Neuronal stem cell (in vitro differentiated cells): ENCODE measurements at regions not wholly inside any gene's neighbourhood (a gene's known extent, or its start where the extent isn't known, plus 50 kb on each side); places are given as distances from the start of the nearest gene placed in this dataset.

ENCODE experiments used
- DNase-seq: peaks from one replicate; pipeline ENCODE4 v3.0.0-alpha.2; 2013; ENCODE audit warnings: low spot score
- H2AFZ ChIP-seq: one replicate; pipeline ENCODE4 v1.6.1; 2013; ENCODE audit warnings: mild to moderate bottlenecking, low read length, inconsistent platforms
- H2AK5ac ChIP-seq: 2 replicates; pipeline ENCODE4 v1.6.1; 2013; ENCODE audit warnings: low read depth, mild to moderate bottlenecking, inconsistent platforms, low read length, moderate library complexity, mixed read lengths
- H2BK120ac ChIP-seq: 2 replicates; pipeline ENCODE4 v1.6.1; 2013; ENCODE audit warnings: low read depth, mild to moderate bottlenecking, inconsistent platforms, low read length, moderate library complexity, mixed read lengths
- H2BK12ac ChIP-seq: one replicate; pipeline ENCODE4 v1.6.1; 2013; ENCODE audit warnings: low read length, inconsistent platforms
- H2BK15ac ChIP-seq: 2 replicates; pipeline ENCODE4 v1.6.1; 2013; ENCODE audit warnings: mild to moderate bottlenecking, low read length, inconsistent platforms, mixed read lengths
- H2BK5ac ChIP-seq: one replicate; pipeline ENCODE4 v1.6.1; 2013; ENCODE audit warnings: inconsistent platforms, mild to moderate bottlenecking, low read length, moderate library complexity
- H3K14ac ChIP-seq: one replicate; pipeline ENCODE4 v1.6.1; 2013; ENCODE audit warnings: low read length, inconsistent platforms
- H3K18ac ChIP-seq: 2 replicates; pipeline ENCODE4 v1.6.1; 2013; ENCODE audit warnings: low read length, inconsistent platforms
- H3K23ac ChIP-seq: 2 replicates; pipeline ENCODE4 v1.6.1; 2013; ENCODE audit warnings: low read depth, mild to moderate bottlenecking, mixed read lengths, low read length, inconsistent platforms; ENCODE audit not compliant: poor library complexity
- H3K27ac ChIP-seq: replicated peaks from 3 replicates; pipeline ENCODE4 v1.5.1; 2013; ENCODE audit warnings: low read length, inconsistent platforms
- H3K27me3 ChIP-seq, 3 experiments: 2 replicates each; pipeline ENCODE4 v1.6.1; 2013; ENCODE audit warnings: low read length in 3 of 3, mild to moderate bottlenecking in 2 of 3, inconsistent platforms in 1 of 3, low read depth in 1 of 3, mixed read lengths in 1 of 3, moderate library complexity in 1 of 3; ENCODE audit not compliant: control insufficient read depth in 3 of 3, insufficient read depth in 3 of 3
- H3K36me3 ChIP-seq, 2 donors: replicated peaks in 1 of 2; 2 replicates each; pipeline ENCODE4 v1.6.1; 2013; ENCODE audit warnings: low read length in 2 of 2; ENCODE audit not compliant: control insufficient read depth in 2 of 2, insufficient read depth in 2 of 2
- H3K4ac ChIP-seq: 2 replicates; pipeline ENCODE4 v1.6.1; 2013; ENCODE audit warnings: inconsistent platforms, mild to moderate bottlenecking, low read length, moderate library complexity
- H3K4me1 ChIP-seq, 2 donors: 1 replicate in 1 of 2; 2 replicates in 1 of 2; pipeline ENCODE4 v1.6.1; 2013; ENCODE audit warnings: low read length in 2 of 2, low read depth in 1 of 2; ENCODE audit not compliant: control insufficient read depth in 2 of 2, insufficient read depth in 1 of 2
- H3K4me2 ChIP-seq: one replicate; pipeline ENCODE4 v1.6.1; 2013; ENCODE audit warnings: mild to moderate bottlenecking, low read length, inconsistent platforms; ENCODE audit not compliant: insufficient read depth, poor library complexity, severe bottlenecking
- H3K4me3 ChIP-seq, 2 donors: 2 replicates each; pipeline ENCODE4 v1.5.1; 2013; ENCODE audit warnings: low read length in 2 of 2, mild to moderate bottlenecking in 2 of 2, inconsistent platforms in 1 of 2, moderate library complexity in 1 of 2
- H3K79me1 ChIP-seq: one replicate; pipeline ENCODE4 v1.6.1; 2013; ENCODE audit warnings: low read depth, mild to moderate bottlenecking, inconsistent platforms, low read length, moderate library complexity
- H3K9ac ChIP-seq: one replicate; pipeline ENCODE4 v1.6.1; 2013; ENCODE audit warnings: mild to moderate bottlenecking, low read depth, low read length, inconsistent platforms; ENCODE audit not compliant: poor library complexity
- H3K9me3 ChIP-seq, 2 donors: replicated peaks in 1 of 2; 2 replicates each; pipeline versions ENCODE3 to v1.6.1; 2013; ENCODE audit warnings: low read length in 2 of 2, mild to moderate bottlenecking in 2 of 2, inconsistent platforms in 1 of 2, low read depth in 1 of 2, mixed read lengths in 1 of 2, moderate library complexity in 1 of 2; ENCODE audit not compliant: control insufficient read depth in 2 of 2, insufficient read depth in 1 of 2
- H4K8ac ChIP-seq: one replicate; pipeline ENCODE4 v1.6.1; 2013; ENCODE audit warnings: low read depth, mild to moderate bottlenecking, inconsistent platforms, low read length, moderate library complexity
- H4K91ac ChIP-seq: one replicate; pipeline ENCODE4 v1.6.1; 2013; ENCODE audit warnings: low read length, low read depth, mild to moderate bottlenecking, inconsistent platforms; ENCODE audit not compliant: poor library complexity
- WGBS, 2 donors: extraction: QIAGEN DNeasy Blood & Tissue Kit; methylation state at CpG; one replicate each; pipeline ENCODE4 v1.1.7; 2013; ENCODE audit warnings: missing lambda C conversion rate in 2 of 2, mixed read lengths in 1 of 2; ENCODE audit not compliant: insufficient read length in 2 of 2, insufficient replicate concordance in 1 of 2; ENCODE audit errors: extremely low coverage in 2 of 2; 5-methylcytosine and 5-hydroxymethylcytosine counted together

DNA sequence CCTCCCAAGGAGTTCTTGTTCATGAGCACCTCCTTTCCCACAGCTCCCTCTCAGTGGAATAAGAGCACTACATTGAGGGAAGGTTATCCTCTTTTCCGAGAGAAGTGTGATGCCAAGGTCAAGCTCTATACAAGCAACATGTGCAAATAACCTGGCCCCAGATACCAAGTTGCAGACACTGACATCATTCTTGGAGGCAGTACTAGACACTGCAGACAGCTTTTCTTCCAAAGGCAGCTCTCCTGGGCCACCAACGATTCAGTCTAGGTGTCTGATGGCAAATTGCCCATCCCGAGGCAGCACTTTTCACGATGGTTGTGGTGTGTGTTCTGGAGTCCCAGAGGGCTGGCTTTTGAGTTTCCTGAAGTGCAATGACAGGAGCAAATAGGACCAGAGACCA is 384.9 kb downstream of the TLL1 start:
- no peak overlapping the region for H4K8ac ChIP-seq
- no peak overlapping the region for H2BK5ac ChIP-seq
- no peaks in the 10 kb centered on the region for H3K27me3 ChIP-seq
- H3K4ac ChIP-seq, result no peak overlapping the region
- H3K18ac ChIP-seq, result no peak overlapping the region
- H3K4me1 ChIP-seq, result no peaks in the 10 kb centered on the region
- no peak overlapping the region for H2BK15ac ChIP-seq
- no CpG with 5 or more reads among the region's 4 CpGs for WGBS, 2 donors
- H3K23ac ChIP-seq, result no peak overlapping the region
- H2AK5ac ChIP-seq, result no peak overlapping the region
- no peaks in the 10 kb centered on the region for H3K9me3 ChIP-seq
- H3K9ac ChIP-seq, result no peak overlapping the region
- no peak overlapping the region for H3K14ac ChIP-seq
- no peak overlapping the region for H3K4me2 ChIP-seq
- no peak overlapping the region for H2BK12ac ChIP-seq
- H3K4me3 ChIP-seq, result no peak overlapping the region
- no peak overlapping the region for H2AFZ ChIP-seq
- no peaks in the 10 kb centered on the region for H3K79me1 ChIP-seq
- H4K91ac ChIP-seq, result no peak overlapping the region
- H2BK120ac ChIP-seq, result no peak overlapping the region
- H3K36me3 ChIP-seq, result peaks cover 0 to 2% of the 10 kb centered on the region in 2 donors
- DNase-seq, result no peak
- H3K27ac ChIP-seq, result no peak overlapping the region

DNA sequence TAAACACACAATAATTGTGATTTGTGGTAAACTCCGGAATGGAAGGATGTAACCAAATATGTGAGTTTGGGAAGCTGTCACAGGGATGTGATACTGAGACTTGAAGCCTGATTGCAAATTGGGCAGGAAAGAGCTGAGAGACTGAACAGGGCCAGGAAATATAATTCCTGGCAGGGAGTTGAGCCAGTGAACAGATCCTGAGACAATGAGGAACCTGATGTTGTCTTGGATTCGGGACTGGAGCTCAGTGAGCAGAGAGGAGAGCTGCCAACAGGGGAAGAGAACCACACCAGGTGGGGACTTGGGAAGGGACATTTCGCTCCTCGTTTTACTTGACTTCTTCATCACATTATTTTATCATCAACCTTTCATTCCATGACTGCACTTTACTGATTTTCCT is 386.0 kb downstream of the TLL1 start:
- Histone ChIP-seq H3K14ac (no peak overlapping the region), H2BK15ac (no peak overlapping the region), H2BK120ac (no peak overlapping the region), H4K91ac (no peak overlapping the region), H3K4me3 (no peak overlapping the region), H3K27ac (no peak overlapping the region), H3K9ac (no peak overlapping the region), H2BK5ac (no peak overlapping the region), H3K18ac (no peak overlapping the region), H2AK5ac (no peak overlapping the region), H3K79me1 (no peaks in the 10 kb centered on the region), H3K4ac (no peak overlapping the region), H3K23ac (no peak overlapping the region), H2AFZ (no peak overlapping the region), H3K27me3 (no peaks in the 10 kb centered on the region), H2BK12ac (no peak overlapping the region), H4K8ac (no peak overlapping the region), H3K4me2 (no peak overlapping the region), H3K9me3 (no peaks in the 10 kb centered on the region), H3K4me1 (no peaks in the 10 kb centered on the region), H3K36me3 (peaks cover 0 to 2% of the 10 kb centered on the region in 2 donors)
- no peak for DNase-seq
- WGBS, 2 donors, result no CpG with 5 or more reads among the region's 4 CpGs

DNA sequence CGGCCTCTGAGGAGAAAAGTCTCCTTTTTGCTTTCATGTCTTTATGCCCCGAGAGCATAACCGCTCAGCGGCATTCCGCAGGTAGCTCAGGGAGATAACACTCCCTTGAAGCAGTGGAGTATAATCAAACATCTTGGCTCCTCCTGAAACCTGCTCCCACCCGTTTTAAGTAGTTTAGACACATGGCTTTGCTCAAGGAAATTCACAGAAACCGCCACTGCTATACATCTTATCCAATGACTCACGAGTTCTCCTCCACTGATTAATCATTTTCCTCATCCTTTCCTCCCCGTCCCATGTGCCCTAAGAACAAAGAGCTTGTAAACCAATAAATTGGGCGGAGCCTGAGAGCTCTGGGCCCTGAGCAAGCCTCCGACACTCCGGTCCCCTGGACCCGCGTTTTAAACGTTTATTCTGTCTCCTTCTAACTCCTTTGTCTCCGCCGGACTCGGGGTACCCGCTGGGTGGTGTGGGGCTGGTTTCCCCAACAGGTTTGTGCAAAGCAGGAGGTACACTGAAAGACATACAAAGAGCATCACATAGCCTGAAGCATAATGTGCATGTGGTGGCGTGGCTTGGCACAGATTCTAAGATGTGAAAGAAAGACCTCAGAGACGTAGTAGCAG is 401.2 kb downstream of the TLL1 start:
- Histone ChIP-seq H2BK120ac (no peak overlapping the region), H3K27me3 (no peaks in the 10 kb centered on the region), H4K91ac (no peak overlapping the region), H3K23ac (no peak overlapping the region), H3K9ac (no peak overlapping the region), H3K14ac (no peak overlapping the region), H2BK15ac (no peak overlapping the region), H2BK5ac (no peak overlapping the region), H2AK5ac (no peak overlapping the region), H3K4ac (no peak overlapping the region), H3K27ac (no peak overlapping the region), H4K8ac (no peak overlapping the region), H3K4me1 (no peaks in the 10 kb centered on the region), H2BK12ac (no peak overlapping the region), H3K4me3 (no peak overlapping the region), H3K4me2 (no peak overlapping the region), H3K36me3 (no peaks in the 10 kb centered on the region), H3K18ac (no peak overlapping the region), H2AFZ (no peak overlapping the region), H3K79me1 (no peaks in the 10 kb centered on the region), H3K9me3 (no peaks in the 10 kb centered on the region)
- no peak for DNase-seq
- WGBS, 2 donors, result no CpG with 5 or more reads among the region's 21 CpGs

DNA sequence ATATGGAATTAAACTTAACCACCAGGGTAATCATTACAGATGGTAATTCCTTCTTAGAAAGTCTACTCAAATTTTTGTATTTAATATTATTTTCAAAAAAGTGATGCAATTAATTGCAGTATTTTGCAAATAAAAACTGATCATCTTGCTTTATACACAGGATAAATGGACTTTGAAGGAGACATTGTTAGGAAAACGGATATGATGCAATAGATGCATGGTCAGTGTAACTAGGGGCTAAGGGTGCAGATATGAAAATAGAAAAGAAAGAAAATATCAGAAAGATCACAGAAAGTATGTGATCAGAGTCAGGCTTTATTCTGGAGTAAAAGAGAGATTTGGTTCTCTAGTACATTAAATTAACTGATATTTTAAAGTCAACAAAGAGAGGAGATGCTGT is 401.7 kb downstream of the TLL1 start:
- no peak for DNase-seq
- Histone ChIP-seq H3K4me3 (no peak overlapping the region), H2BK5ac (no peak overlapping the region), H2BK12ac (no peak overlapping the region), H3K23ac (no peak overlapping the region), H2AK5ac (no peak overlapping the region), H3K27me3 (no peaks in the 10 kb centered on the region), H2BK15ac (no peak overlapping the region), H3K36me3 (no peaks in the 10 kb centered on the region), H3K4me2 (no peak overlapping the region), H3K4ac (no peak overlapping the region), H2AFZ (no peak overlapping the region), H3K27ac (no peak overlapping the region), H3K9me3 (no peaks in the 10 kb centered on the region), H3K79me1 (no peaks in the 10 kb centered on the region), H3K9ac (no peak overlapping the region), H3K18ac (no peak overlapping the region), H2BK120ac (no peak overlapping the region), H3K4me1 (no peaks in the 10 kb centered on the region), H4K8ac (no peak overlapping the region), H3K14ac (no peak overlapping the region), H4K91ac (no peak overlapping the region)
- WGBS, 2 donors, result no CpG with 5 or more reads among the region's 1 CpG
